Left lobe of liver (tissue), 2 donors: ENCODE measurements at regions not wholly inside any gene's neighbourhood (a gene's known extent, or its start where the extent isn't known, plus 50 kb on each side); places are given as distances from the start of the nearest gene placed in this dataset.
"Not testable (repeated sequence)": the region's sequence is repeated elsewhere in the genome, so short reads cannot be mapped to it uniquely, and the experiment has no call there.

Experiments used
- ATAC-seq: fragments of 200-7000 bp; cut with Tn5 transposase; one replicate; pipeline ENCODE4 v1.9.1; 2020; ENCODE audit warnings: mild to moderate bottlenecking, moderate library complexity
- DNase-seq: peaks from one replicate; pipeline ENCODE4 v3.0.0-alpha.2; 2020; ENCODE audit warnings: low spot score
- donor health status: DM: no; HTN: no; CAD: no; lungs with moderate emphysema.
- donor health status: DM: no; HTN: yes; CAD: no.

GRCh38 chr12:75874441-75874840 lies 157.1 kb downstream of the PHLDA1 start:
- ATAC-seq (no peak), DNase-seq (no peak)

DNA sequence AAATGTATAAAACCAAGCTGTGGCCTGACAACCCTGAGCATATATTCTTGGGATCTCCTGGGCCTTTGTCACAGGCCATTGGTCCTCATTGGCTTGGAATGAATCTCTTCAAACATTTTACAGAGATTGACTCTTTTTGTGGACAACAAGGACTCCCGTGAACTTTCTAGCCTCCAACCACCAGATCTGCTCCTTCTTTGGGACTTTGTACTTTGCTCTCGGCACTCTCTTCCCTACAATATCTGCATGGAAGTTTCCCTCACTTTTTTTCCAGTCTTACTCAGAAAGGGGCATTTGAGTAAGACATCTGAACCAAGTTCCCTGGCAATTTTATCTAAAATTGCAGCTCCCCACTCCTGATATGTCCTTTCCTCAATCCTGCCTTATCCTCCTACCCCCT lies 158.8 kb downstream of the PHLDA1 start:
- no peak for DNase-seq

DNA sequence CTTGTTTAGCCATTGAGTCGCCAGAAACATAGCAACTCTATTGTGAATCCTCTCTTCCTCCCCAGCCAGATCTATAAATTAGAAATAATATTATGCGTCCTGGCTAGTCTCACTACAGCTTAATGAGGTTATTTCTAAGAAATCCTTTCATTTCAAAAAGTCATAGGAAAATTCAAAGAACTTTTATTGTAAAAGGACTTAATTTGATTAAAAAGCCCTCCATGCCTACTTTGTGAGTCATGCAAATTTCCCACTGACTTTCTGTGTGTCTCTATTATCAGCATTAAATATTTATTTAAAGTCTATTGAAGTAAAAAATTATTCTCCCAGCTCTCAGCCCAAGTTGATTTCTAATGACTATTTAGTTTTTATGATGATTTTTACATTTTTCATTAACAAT lies 160.7 kb downstream of the PHLDA1 start:
- DNase-seq (no peak), ATAC-seq (no peak)

More for the DNA sequence above, 158.8 kb downstream of the PHLDA1 start:
- ATAC-seq, result peak; percentile 93

GRCh38 chr12:75868501-75868900 lies 163.1 kb downstream of the PHLDA1 start:
- ATAC-seq (peak; percentile 38), DNase-seq (no peak)

DNA sequence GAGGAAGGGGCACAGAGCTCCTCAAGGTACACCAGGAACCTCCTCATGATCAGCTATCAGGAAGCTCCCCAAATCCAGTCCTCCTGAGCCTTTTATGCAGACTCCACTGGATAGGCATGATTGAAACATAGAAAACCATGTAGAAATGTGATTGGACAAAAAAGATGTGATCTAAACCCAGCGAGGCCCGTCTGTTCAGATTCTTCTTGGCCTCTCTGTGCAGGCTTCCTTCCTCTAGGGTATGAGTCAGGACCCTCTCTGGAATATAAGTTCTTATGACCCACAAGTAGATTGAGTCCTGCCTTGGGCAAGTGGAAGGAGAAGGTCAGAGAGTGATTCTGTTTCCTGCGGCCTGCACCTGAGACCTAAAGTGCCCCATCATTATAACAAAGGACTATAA lies 166.3 kb downstream of the PHLDA1 start:
- no peak for DNase-seq
- no peak for ATAC-seq

DNA sequence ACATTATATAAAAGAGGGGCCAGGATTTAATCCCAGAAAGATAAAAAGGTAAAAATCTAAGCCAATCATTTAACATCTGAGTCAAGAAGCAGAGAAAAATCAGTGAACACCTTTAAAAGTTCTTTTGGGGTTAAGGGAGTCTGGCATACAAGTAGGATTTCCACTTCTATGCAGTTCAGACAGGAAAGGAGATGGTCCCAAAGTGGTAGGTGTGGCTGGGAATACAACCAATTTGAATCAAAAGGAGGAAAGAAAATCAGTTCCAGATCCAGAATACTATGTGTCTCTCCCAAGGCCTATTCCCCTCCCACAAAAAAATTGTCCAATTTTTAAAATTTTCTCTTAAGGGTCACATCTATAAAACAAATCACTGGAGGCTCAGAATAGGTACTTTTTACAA lies 167.4 kb downstream of the PHLDA1 start:
- ATAC-seq (no peak), DNase-seq (no peak)

GRCh38 chr12:75863533-75863932 lies 168.0 kb downstream of the PHLDA1 start:
- no peak for DNase-seq
- ATAC-seq, result no peak

- ATAC-seq (no peak), DNase-seq (no peak)
Measured at GRCh38 chr12:75862692-75863471, 168.7 kb downstream of the PHLDA1 start.

GRCh38 chr12:75859868-75860267 lies 171.7 kb downstream of the PHLDA1 start:
- DNase-seq, result no peak
- no peak for ATAC-seq

DNA sequence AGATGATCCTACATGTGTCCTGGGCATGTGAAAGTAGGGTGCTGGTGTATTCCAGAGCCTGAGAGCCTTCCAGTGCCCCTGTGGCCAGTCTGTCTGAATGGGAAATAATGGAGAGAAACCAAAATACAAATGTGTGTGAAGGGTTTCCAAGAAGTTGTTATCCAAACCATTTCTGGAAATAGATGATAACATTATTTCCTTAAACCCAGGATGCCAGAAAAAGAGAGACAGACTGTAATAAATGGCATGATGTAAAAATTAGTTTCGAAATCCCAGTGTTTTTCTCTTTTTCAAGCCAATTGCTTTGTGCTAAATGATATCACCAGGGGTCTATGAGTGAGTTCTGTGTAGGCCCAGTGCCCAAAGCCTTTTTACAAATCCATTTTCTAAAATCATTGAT lies 175.3 kb downstream of the PHLDA1 start:
- ATAC-seq (no peak), DNase-seq (no peak)

GRCh38 chr12:75855360-75855759 lies 176.2 kb downstream of the PHLDA1 start:
- ATAC-seq (no peak), DNase-seq (no peak)

GRCh38 chr12:75854681-75855309 lies 176.8 kb downstream of the PHLDA1 start:
- DNase-seq, result no peak
- no peak for ATAC-seq

GRCh38 chr12:75854137-75854536 lies 177.4 kb downstream of the PHLDA1 start:
- not testable (repeated sequence) for DNase-seq, ATAC-seq

DNA sequence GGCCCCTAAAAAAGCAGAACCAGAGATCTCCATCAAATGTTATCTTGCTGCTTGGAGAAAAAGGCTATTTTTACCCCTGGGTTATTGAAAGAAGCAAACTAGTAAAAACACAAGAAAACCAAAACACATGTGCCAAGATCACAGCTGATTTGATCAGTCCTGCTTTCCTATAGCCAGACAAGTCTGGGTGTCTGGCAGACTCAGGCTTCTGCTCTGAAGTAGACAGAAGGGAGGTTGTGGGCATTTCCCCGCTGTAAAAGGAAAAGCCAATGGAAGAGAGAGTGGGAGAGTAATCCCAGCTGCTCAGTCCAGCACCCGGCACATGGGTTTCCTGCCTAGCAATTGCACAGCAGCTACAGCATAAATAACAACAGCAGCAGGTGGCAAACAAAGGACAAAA lies 177.9 kb downstream of the PHLDA1 start:
- DNase-seq (no peak), ATAC-seq (no peak)

DNA sequence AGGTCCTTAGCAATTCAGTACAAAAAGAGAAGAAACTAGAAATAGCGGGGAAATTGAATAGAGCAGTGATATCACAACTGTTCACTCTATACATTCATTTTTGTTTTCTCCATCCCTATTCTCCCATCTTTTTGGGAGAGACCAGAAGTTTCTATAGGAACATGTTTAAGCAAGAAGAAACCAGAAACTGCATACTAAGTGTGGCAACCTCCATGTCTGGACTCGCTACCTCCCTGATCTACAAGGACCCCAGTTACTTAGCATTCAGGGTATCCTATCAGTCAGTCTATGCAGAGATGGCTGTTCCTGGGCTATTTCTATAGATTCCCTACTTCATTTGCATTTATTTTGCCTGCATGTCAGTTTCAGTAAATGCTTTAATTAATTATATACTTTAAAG lies 178.6 kb downstream of the PHLDA1 start:
- DNase-seq (no peak), ATAC-seq (no peak)

DNA sequence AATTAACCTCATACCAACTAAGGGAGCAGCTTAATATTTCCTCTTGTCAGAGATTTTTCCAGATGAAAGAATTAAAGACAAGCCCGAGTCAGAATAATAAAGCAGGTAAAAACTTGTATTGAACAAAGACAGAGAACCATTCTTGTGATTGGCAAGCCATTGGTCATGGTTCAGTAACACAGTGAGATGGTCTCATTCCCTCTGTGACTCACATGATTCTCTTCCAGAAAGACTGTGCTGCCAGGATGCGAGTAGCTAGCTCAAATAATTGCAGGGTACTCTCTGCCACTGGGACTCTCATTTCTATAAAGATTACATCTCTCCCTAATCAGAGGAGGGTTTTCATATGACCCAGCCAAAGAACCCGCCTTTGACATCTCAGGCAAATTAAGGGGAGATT lies 179.4 kb downstream of the PHLDA1 start:
- ATAC-seq (no peak), DNase-seq (no peak)

DNA sequence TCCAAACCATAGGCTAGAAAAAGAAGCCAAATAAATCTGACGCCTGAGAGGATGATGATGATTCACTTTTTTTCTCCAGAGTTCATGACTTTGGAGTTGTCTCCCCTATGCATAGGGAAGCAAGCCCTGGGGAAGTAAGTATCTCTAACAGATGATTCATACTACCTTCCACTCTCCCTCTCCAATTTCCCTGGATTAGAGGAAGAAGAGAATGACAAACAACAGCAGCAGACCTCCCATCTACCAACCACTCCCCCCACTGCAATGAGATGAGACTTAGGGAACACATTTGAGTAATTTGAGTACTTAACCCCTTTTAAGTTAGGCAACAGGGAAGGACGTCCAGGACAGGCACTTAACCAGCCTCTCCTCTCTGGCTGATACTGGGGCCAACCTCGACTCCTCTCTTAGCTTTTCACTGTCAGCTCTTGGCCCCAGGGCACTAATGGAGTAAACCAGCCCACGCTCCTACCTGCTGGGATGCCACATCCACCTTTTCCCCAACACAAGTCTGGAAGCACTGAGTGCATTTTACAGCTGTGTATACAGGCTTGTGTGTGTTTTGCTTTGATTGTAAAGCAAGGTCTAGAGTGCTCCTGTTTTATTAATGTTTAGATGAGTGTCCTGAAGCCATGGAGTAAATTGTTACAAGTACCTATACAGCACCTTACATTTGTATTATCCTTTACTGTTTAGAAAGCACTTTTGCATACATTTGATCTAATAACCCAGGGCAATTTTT lies 180.7 kb downstream of the PHLDA1 start:
- ATAC-seq (no peak), DNase-seq (no peak)

- no peak for ATAC-seq
- DNase-seq, result no peak
Measured at GRCh38 chr12:75848961-75849360, 182.6 kb downstream of the PHLDA1 start.

GRCh38 chr12:75848431-75848925 lies 183.1 kb downstream of the PHLDA1 start:
- ATAC-seq, result no peak
- no peak for DNase-seq

- DNase-seq (no peak), ATAC-seq (no peak)
Measured at GRCh38 chr12:75846102-75846501, 185.5 kb downstream of the PHLDA1 start.

DNA sequence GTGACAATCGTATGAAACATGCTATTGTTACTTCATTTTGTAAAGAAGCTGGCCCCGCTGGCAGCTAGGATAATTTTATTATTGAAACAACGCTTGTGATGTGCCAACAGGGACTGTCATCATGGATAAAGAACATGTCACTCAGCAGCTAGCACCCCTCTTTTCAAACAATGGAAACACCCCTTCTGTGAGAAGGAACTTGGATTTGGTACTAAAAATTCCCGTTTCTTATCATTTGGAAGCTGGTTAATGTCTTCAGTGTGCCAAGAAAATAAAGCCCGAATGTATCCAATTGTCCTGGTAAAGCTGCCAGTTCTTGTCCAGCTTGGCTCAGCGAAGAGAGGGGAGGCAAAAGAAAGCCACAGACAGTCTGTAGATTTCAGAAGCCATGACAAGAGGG lies 186.6 kb downstream of the PHLDA1 start:
- no peak for ATAC-seq
- no peak for DNase-seq
